HepG2 (cell line): ENCODE measurements at regions not wholly inside any gene's neighbourhood (a gene's known extent, or its start where the extent isn't known, plus 50 kb on each side); places are given as distances from the start of the nearest gene placed in this dataset.
A peak's percentile ranks its signal among the peaks of the same experiment; 100 is the strongest.

Source experiments
- KLF12 ChIP-seq: sonication (generic); formaldehyde crosslinking; IDR thresholded peaks from 2 replicates; pipeline ENCODE4 v1.4.0; 2020; ENCODE audit warnings: missing genetic modification reagents, borderline replicate concordance
- MAZ ChIP-seq, 2 experiments: sonication (generic) in 1 of 2; formaldehyde crosslinking in 1 of 2; IDR thresholded peaks; 2 replicates each; pipeline versions ENCODE4 v1.5.0 to v1.6.1; 2012 to 2020; ENCODE audit warnings: low read depth in 2 of 2, mild to moderate bottlenecking in 2 of 2, borderline replicate concordance in 1 of 2, improper control_type of control experiment in 1 of 2, low read length in 1 of 2, missing genetic modification reagents in 1 of 2, moderate library complexity in 1 of 2
- NFKB2 ChIP-seq: sonication (generic); formaldehyde crosslinking; IDR thresholded peaks from 2 replicates; pipeline ENCODE4 v1.4.0; 2020; ENCODE audit warnings: missing genetic modification reagents, borderline replicate concordance
- RAD21 ChIP-seq: fragments of 450-650 bp; formaldehyde crosslinking; IDR thresholded peaks from 2 replicates; pipeline ENCODE4 v1.5.0; 2020; ENCODE audit warnings: mild to moderate bottlenecking
- RFX1 ChIP-seq: fragments of 450-650 bp; IDR thresholded peaks from 2 replicates; pipeline ENCODE4 v1.6.1; 2017
- SOX13 ChIP-seq, 3 experiments: fragments of 450-650 bp in 1 of 3; sonication (generic) in 1 of 3; formaldehyde crosslinking in 1 of 3; IDR thresholded peaks in 2 of 3; conservative IDR thresholded peaks in 1 of 3; 2 replicates each; pipeline versions ENCODE4 v1.5.0 to v1.6.1; 2016 to 2020; ENCODE audit warnings: antibody characterized with exemption in 1 of 3, mild to moderate bottlenecking in 1 of 3, missing compliant biosample characterization in 1 of 3, missing genetic modification reagents in 1 of 3, moderate library complexity in 1 of 3
- THAP9 ChIP-seq: sonication (generic); formaldehyde crosslinking; IDR thresholded peaks from 2 replicates; pipeline ENCODE4; 2020; ENCODE audit warnings: missing genetic modification reagents, mild to moderate bottlenecking, borderline replicate concordance
- TIGD3 ChIP-seq: sonication (generic); formaldehyde crosslinking; IDR thresholded peaks from 2 replicates; pipeline ENCODE4 v1.5.1; 2020; ENCODE audit warnings: mild to moderate bottlenecking, missing genetic modification reagents, borderline replicate concordance
- ZBED4 ChIP-seq: sonication (generic); formaldehyde crosslinking; IDR thresholded peaks from 2 replicates; pipeline ENCODE4 v1.4.0; 2020; ENCODE audit warnings: missing genetic modification reagents, borderline replicate concordance
- ZFY ChIP-seq: sonication (generic); formaldehyde crosslinking; IDR thresholded peaks from 2 replicates; pipeline ENCODE4 v1.4.0; 2020; ENCODE audit warnings: missing genetic modification reagents
- ZNF121 ChIP-seq: sonication (generic); formaldehyde crosslinking; IDR thresholded peaks from 2 replicates; pipeline ENCODE4 v1.5.0; 2020; ENCODE audit warnings: mild to moderate bottlenecking, missing genetic modification reagents
- ZNF143 ChIP-seq: sonication (generic); formaldehyde crosslinking; IDR thresholded peaks from 2 replicates; pipeline ENCODE4 v1.4.0; 2020; ENCODE audit warnings: missing genetic modification reagents
- ZNF18 ChIP-seq: sonication (generic); formaldehyde crosslinking; IDR thresholded peaks from 2 replicates; pipeline ENCODE4 v1.8.0; 2022; ENCODE audit warnings: mild to moderate bottlenecking, missing genetic modification reagents; ENCODE audit not compliant: insufficient replicate concordance
- ZNF264 ChIP-seq: sonication (generic); formaldehyde crosslinking; IDR thresholded peaks from 2 replicates; pipeline ENCODE4 v1.4.0; 2020; ENCODE audit warnings: missing genetic modification reagents
- ZSCAN5A ChIP-seq: sonication (generic); formaldehyde crosslinking; IDR thresholded peaks from 2 replicates; pipeline ENCODE4 v1.8.0; 2022; ENCODE audit warnings: mild to moderate bottlenecking, missing genetic modification reagents, borderline replicate concordance

GRCh38 chr4:1512738-1513660, 106.8 kb upstream of the NKX1-1 start (continued):
- no peak for TF ChIP-seq TIGD3 (CRISPR knock-in tag)
- TF ChIP-seq ZBED4 (CRISPR knock-in tag) = peak; percentile 49; the same call in 1 of the 2 replicates
- TF ChIP-seq NFKB2 (CRISPR knock-in tag) = 0 out of 2 replicates have a peak, but pooled peaks have one; percentile 19
- TF ChIP-seq MAZ (IDR thresholded peaks at IDR 0.05; ENCODE audit: borderline replicate concordance, low read depth, low read length) = no peak
- TF ChIP-seq MAZ (CRISPR knock-in tag; IDR thresholded peaks at IDR 0.05; ENCODE audit: low read depth) = no peak; the same call in none of the 2 replicates
- TF ChIP-seq ZNF143 (CRISPR knock-in tag) = no peak
- no peak for TF ChIP-seq ZNF264
- TF ChIP-seq SOX13 (IDR thresholded peaks at IDR 0.05) = no peak
- TF ChIP-seq SOX13 (CRISPR knock-in tag; conservative IDR thresholded peaks at IDR 0.05 in 1 of 2, IDR thresholded peaks at IDR 0.05 in 1 of 2) = no peak
- peak; percentile 92 for TF ChIP-seq RAD21 (CRISPR knock-in tag)
- no peak for TF ChIP-seq ZNF18 (CRISPR knock-in tag)
- no peak for TF ChIP-seq ZSCAN5A (CRISPR knock-in tag)
- no peak for TF ChIP-seq ZNF121 (CRISPR knock-in tag)
- TF ChIP-seq KLF12 = 0 out of 2 replicates have a peak, but pooled peaks have one; percentile 26
- TF ChIP-seq ZFY = peak; percentile 85
- peak; percentile 72; the same call in 1 of the 2 replicates for TF ChIP-seq THAP9 (CRISPR knock-in tag)
- no peak for TF ChIP-seq RFX1
